GM19467 (cell line): ENCODE measurements at regions not wholly inside any gene's neighbourhood (a gene's known extent, or its start where the extent isn't known, plus 50 kb on each side); places are given as distances from the start of the nearest gene placed in this dataset.
"Not testable (repeated sequence)": the region's sequence is repeated elsewhere in the genome, so short reads cannot be mapped to it uniquely, and the experiment has no call there.

Experiments used
- ATAC-seq: cut with Tn5 transposase; IDR thresholded peaks from one replicate; pipeline ENCODE4 v1.9.1; 2021; ENCODE audit warnings: mild to moderate bottlenecking, moderate library complexity; ENCODE audit not compliant: unreplicated experiment

- peak; percentile 80 for ATAC-seq
Observed at GRCh38 chrX:109782994-109783700, 50.1 kb upstream of the ACSL4 start.

- ATAC-seq: peak; percentile 4
Observed at GRCh38 chrX:109783701-109784079, 50.6 kb upstream of the ACSL4 start.

GRCh38 chrX:109785053-109785452, 52.0 kb upstream of the ACSL4 start:
- ATAC-seq: no peak

- ATAC-seq: not testable (repeated sequence)
Observed at GRCh38 chrX:109790511-109790910, 57.5 kb upstream of the ACSL4 start.

GRCh38 chrX:109793191-109793590, 60.1 kb upstream of the ACSL4 start:
- no peak for ATAC-seq

GRCh38 chrX:109795682-109796081, 62.6 kb upstream of the ACSL4 start:
- ATAC-seq: no peak

GRCh38 chrX:109797311-109797975, 64.4 kb upstream of the ACSL4 start:
- ATAC-seq: no peak

- ATAC-seq: no peak
Observed at GRCh38 chrX:109812236-109812635, 79.2 kb upstream of the ACSL4 start.

GRCh38 chrX:109813236-109813635, 80.2 kb upstream of the ACSL4 start:
- ATAC-seq: no peak

- no peak for ATAC-seq
Observed at GRCh38 chrX:109818976-109819375, 85.9 kb upstream of the ACSL4 start.

GRCh38 chrX:109822861-109823260, 89.8 kb upstream of the ACSL4 start:
- no peak for ATAC-seq

GRCh38 chrX:109826954-109827708, 94.1 kb upstream of the ACSL4 start:
- ATAC-seq: no peak

GRCh38 chrX:109827772-109828171, 94.7 kb upstream of the ACSL4 start:
- ATAC-seq: no peak

GRCh38 chrX:109830157-109830703, 97.2 kb upstream of the ACSL4 start:
- ATAC-seq: peak; percentile 29

- peak; percentile 82 for ATAC-seq
Observed at GRCh38 chrX:109830704-109831206, 97.7 kb upstream of the ACSL4 start.

- ATAC-seq: peak; percentile 23
Observed at GRCh38 chrX:109831326-109831985, 98.4 kb upstream of the ACSL4 start.

GRCh38 chrX:109839694-109840567, 106.9 kb upstream of the ACSL4 start:
- ATAC-seq: no peak

GRCh38 chrX:109840585-109840984, 107.5 kb upstream of the ACSL4 start:
- no peak for ATAC-seq

GRCh38 chrX:109841257-109841656, 108.2 kb upstream of the ACSL4 start:
- ATAC-seq: no peak
